Neural progenitor cell (in vitro differentiated cells): ENCODE measurements at regions not wholly inside any gene's neighbourhood (a gene's known extent, or its start where the extent isn't known, plus 50 kb on each side); places are given as distances from the start of the nearest gene placed in this dataset.

Source experiments
- DNase-seq: peaks from one replicate; pipeline ENCODE4 v3.0.0-alpha.2; 2016; ENCODE audit warnings: low spot score
- H2AFZ ChIP-seq: fragments of 200-600 bp; sonication (generic); replicated peaks from 2 replicates; pipeline ENCODE4 v1.6.1; 2016; ENCODE audit warnings: antibody characterized with exemption
- H3F3A ChIP-seq: fragments of 200-600 bp; sonication (generic); 2 replicates; pipeline ENCODE4 v1.6.1; 2016; ENCODE audit warnings: antibody characterized with exemption, low read depth
- H3K27ac ChIP-seq: fragments of 200-600 bp; sonication (generic); 2 replicates; pipeline ENCODE4 v1.5.1; 2016; ENCODE audit warnings: mild to moderate bottlenecking
- H3K27me3 ChIP-seq: fragments of 200-600 bp; sonication (generic); 2 replicates; pipeline ENCODE4 v1.6.1; 2016; ENCODE audit warnings: mild to moderate bottlenecking, moderate library complexity
- H3K36me3 ChIP-seq: fragments of 200-600 bp; sonication (generic); 2 replicates; pipeline ENCODE4 v1.5.1; 2016
- H3K4me1 ChIP-seq: fragments of 200-600 bp; sonication (generic); 2 replicates; pipeline ENCODE4 v1.6.1; 2016; ENCODE audit warnings: mixed run types
- H3K4me2 ChIP-seq: fragments of 200-600 bp; sonication (generic); 2 replicates; pipeline ENCODE4 v1.6.1; 2016
- H3K4me3 ChIP-seq: fragments of 200-600 bp; sonication (generic); 2 replicates; pipeline ENCODE4 v1.5.1; 2016
- H3K79me2 ChIP-seq: fragments of 200-600 bp; sonication (generic); 2 replicates; pipeline ENCODE4 v1.6.1; 2016; ENCODE audit warnings: low read depth
- H3K9ac ChIP-seq: fragments of 200-600 bp; sonication (generic); 2 replicates; pipeline ENCODE4 v1.6.1; 2016
- H3K9me3 ChIP-seq: fragments of 200-600 bp; sonication (generic); 2 replicates; pipeline ENCODE4 v1.5.1; 2016; ENCODE audit warnings: low read depth
- H4K20me1 ChIP-seq: fragments of 200-600 bp; sonication (generic); 2 replicates; pipeline ENCODE4 v1.6.1; 2016; ENCODE audit warnings: low read depth
- H3K27ac Mint-ChIP-seq: 3 replicates; pipeline ENCODE4 v1.8.0; 2021; ENCODE audit warnings: mixed read lengths
- H3K27me3 Mint-ChIP-seq: 2 replicates; pipeline ENCODE4 v1.8.0; 2022; ENCODE audit warnings: low read depth, mild to moderate bottlenecking, inconsistent platforms, moderate library complexity, mixed read lengths; ENCODE audit not compliant: insufficient read depth
- H3K36me3 Mint-ChIP-seq: 3 replicates; pipeline ENCODE4 v1.8.0; 2021; ENCODE audit warnings: mixed read lengths
- H3K4me1 Mint-ChIP-seq: 3 replicates; pipeline ENCODE4 v1.8.0; 2021; ENCODE audit warnings: mixed read lengths
- H3K4me3 Mint-ChIP-seq: 3 replicates; pipeline ENCODE4 v1.8.0; 2021; ENCODE audit warnings: mild to moderate bottlenecking, moderate library complexity, mixed read lengths
- H3K9me3 Mint-ChIP-seq: 3 replicates; pipeline ENCODE4 v1.8.0; 2020; ENCODE audit warnings: mixed read lengths
- CTCF ChIP-seq: fragments of 200-600 bp; sonication (generic); IDR thresholded peaks from 2 replicates; pipeline ENCODE4 v1.5.1; 2017; ENCODE audit warnings: antibody characterized with exemption, mild to moderate bottlenecking
- EZH2 ChIP-seq: fragments of 200-600 bp; sonication (generic); IDR thresholded peaks from 2 replicates; pipeline ENCODE4 v1.6.1; 2017; ENCODE audit warnings: antibody characterized with exemption, mild to moderate bottlenecking, moderate library complexity
- EZH2phosphoT487 ChIP-seq: fragments of 200-600 bp; sonication (generic); IDR thresholded peaks from 2 replicates; pipeline ENCODE4 v1.6.1; 2017; ENCODE audit warnings: antibody characterized with exemption

GRCh38 chr2:156874707-156875106, 382.8 kb upstream of the GALNT5 start:
- Histone ChIP-seq H2AFZ (peak overlapping the region; percentile 28), H3F3A (no peaks in the 10 kb centered on the region), H3K27ac (no peak overlapping the region), H4K20me1 (no peaks in the 10 kb centered on the region), H3K9ac (no peak overlapping the region), H3K36me3 (no peaks in the 10 kb centered on the region), H3K27me3 (no peaks in the 10 kb centered on the region), H3K79me2 (no peaks in the 10 kb centered on the region), H3K4me2 (no peak overlapping the region), H3K4me1 (peaks cover 5% of the 10 kb centered on the region), H3K4me3 (no peak overlapping the region), H3K9me3 (no peaks in the 10 kb centered on the region)
- no peak overlapping the region for H3K4me3 Mint-ChIP-seq
- H3K36me3 Mint-ChIP-seq = no peaks in the 10 kb centered on the region
- peaks cover 3% of the 10 kb centered on the region for H3K27me3 Mint-ChIP-seq
- no peak for DNase-seq
- no peak overlapping the region for H3K27ac Mint-ChIP-seq
- no peak for TF ChIP-seq EZH2phosphoT487
- TF ChIP-seq EZH2 = no peak
- TF ChIP-seq CTCF = no peak
- no peaks in the 10 kb centered on the region for H3K9me3 Mint-ChIP-seq
- H3K4me1 Mint-ChIP-seq = no peaks in the 10 kb centered on the region

- no peaks in the 10 kb centered on the region for H4K20me1 ChIP-seq
- H3K4me3 ChIP-seq = no peak overlapping the region
- Mint-ChIP-seq H3K9me3 (no peaks in the 10 kb centered on the region), H3K36me3 (no peaks in the 10 kb centered on the region), H3K4me1 (no peaks in the 10 kb centered on the region), H3K27me3 (peaks cover 2% of the 10 kb centered on the region), H3K4me3 (no peak overlapping the region), H3K27ac (no peak overlapping the region)
- H3K36me3 ChIP-seq = no peaks in the 10 kb centered on the region
- H3K79me2 ChIP-seq = no peaks in the 10 kb centered on the region
- H3K4me2 ChIP-seq = no peak overlapping the region
- H3K4me1 ChIP-seq = no peaks in the 10 kb centered on the region
- no peak overlapping the region for H3K27ac ChIP-seq
- DNase-seq = no peak
- no peaks in the 10 kb centered on the region for H3K9me3 ChIP-seq
- no peaks in the 10 kb centered on the region for H3K27me3 ChIP-seq
- no peak overlapping the region for H3K9ac ChIP-seq
- H2AFZ ChIP-seq = no peak overlapping the region
- TF ChIP-seq EZH2 = no peak
- no peak for TF ChIP-seq EZH2phosphoT487
- TF ChIP-seq CTCF = no peak
- no peaks in the 10 kb centered on the region for H3F3A ChIP-seq
These were observed 373.7 kb upstream of the GALNT5 start for GRCh38 chr2:156883804-156884203.

- TF ChIP-seq EZH2phosphoT487 (no peak), EZH2 (no peak), CTCF (no peak)
- Histone ChIP-seq H2AFZ (no peak overlapping the region), H3K4me3 (no peak overlapping the region), H3K9ac (no peak overlapping the region), H3K27me3 (no peaks in the 10 kb centered on the region), H3K27ac (no peak overlapping the region), H3K4me2 (no peak overlapping the region), H4K20me1 (no peaks in the 10 kb centered on the region), H3K79me2 (no peaks in the 10 kb centered on the region), H3K36me3 (no peaks in the 10 kb centered on the region), H3K4me1 (no peaks in the 10 kb centered on the region), H3F3A (no peaks in the 10 kb centered on the region), H3K9me3 (no peaks in the 10 kb centered on the region)
- H3K27ac Mint-ChIP-seq = no peak overlapping the region
- peaks cover 2% of the 10 kb centered on the region for H3K27me3 Mint-ChIP-seq
- H3K36me3 Mint-ChIP-seq = no peaks in the 10 kb centered on the region
- DNase-seq = no peak
- no peaks in the 10 kb centered on the region for H3K9me3 Mint-ChIP-seq
- H3K4me3 Mint-ChIP-seq = no peak overlapping the region
- no peaks in the 10 kb centered on the region for H3K4me1 Mint-ChIP-seq
These were observed 373.3 kb upstream of the GALNT5 start for GRCh38 chr2:156884216-156884615.
